ENCODE measurements at regions not wholly inside any gene's neighbourhood (a gene's known extent, or its start where the extent isn't known, plus 50 kb on each side); places are given as distances from the start of the nearest gene placed in this dataset.

DNA sequence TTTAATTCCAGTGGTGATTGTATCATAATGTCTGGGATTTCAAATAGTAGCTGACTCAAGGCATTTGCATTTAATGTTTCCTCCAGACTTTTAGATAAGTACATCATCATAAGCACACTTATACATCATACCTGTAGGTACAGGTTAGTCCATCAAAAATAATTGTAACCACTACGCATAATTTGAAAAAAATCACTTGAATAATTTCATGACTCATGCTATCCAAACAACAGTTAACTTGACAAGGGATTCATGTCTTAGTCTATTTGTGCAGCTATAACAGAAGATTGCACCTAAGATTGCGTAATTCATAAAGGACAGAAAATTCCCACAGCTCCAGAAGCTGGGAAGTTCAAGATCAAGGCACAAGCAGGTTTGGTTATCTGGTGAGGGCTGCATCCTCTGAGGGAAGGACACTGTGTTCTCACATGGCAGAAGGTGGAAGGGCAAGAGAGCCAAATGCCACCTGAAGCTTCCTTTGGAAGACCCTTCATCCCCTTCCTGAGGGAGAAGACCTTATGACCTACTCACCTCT, 801.7 kb upstream of the BRINP3 start:
- TF ChIP-seq, protein P1, sequence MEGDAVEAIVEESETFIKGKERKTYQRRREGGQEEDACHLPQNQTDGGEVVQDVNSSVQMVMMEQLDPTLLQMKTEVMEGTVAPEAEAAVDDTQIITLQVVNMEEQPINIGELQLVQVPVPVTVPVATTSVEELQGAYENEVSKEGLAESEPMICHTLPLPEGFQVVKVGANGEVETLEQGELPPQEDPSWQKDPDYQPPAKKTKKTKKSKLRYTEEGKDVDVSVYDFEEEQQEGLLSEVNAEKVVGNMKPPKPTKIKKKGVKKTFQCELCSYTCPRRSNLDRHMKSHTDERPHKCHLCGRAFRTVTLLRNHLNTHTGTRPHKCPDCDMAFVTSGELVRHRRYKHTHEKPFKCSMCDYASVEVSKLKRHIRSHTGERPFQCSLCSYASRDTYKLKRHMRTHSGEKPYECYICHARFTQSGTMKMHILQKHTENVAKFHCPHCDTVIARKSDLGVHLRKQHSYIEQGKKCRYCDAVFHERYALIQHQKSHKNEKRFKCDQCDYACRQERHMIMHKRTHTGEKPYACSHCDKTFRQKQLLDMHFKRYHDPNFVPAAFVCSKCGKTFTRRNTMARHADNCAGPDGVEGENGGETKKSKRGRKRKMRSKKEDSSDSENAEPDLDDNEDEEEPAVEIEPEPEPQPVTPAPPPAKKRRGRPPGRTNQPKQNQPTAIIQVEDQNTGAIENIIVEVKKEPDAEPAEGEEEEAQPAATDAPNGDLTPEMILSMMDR (IDR thresholded peaks at IDR 0.05), result no peak
- TF ChIP-seq ZFX (IDR thresholded peaks at IDR 0.05; ENCODE audit: borderline replicate concordance), result no peak

Measured in 22Rv1 (cell line).